ENCODE measurements at regions not wholly inside any gene's neighbourhood (a gene's known extent, or its start where the extent isn't known, plus 50 kb on each side); places are given as distances from the start of the nearest gene placed in this dataset.

DNA sequence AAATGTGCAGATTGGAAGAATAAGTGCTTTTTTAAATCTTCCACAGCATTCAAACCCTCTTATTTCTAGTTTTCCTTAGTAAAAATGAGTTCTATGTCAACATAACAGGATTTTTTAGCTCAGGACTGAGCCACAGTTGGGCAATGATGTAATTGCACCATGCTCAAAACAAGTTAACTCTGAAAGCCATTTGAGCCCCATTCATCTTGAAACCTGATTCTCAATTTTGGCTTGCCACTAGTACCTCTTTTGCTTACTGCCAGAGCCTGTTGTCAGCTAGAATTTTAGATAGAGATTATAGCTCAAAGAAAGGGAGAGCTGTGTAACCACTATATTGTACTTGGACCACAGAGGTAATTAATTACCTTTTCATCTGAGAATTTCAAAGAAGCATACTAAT is 1028.5 kb upstream of the PHF14 start:
- TF ChIP-seq, protein P1, sequence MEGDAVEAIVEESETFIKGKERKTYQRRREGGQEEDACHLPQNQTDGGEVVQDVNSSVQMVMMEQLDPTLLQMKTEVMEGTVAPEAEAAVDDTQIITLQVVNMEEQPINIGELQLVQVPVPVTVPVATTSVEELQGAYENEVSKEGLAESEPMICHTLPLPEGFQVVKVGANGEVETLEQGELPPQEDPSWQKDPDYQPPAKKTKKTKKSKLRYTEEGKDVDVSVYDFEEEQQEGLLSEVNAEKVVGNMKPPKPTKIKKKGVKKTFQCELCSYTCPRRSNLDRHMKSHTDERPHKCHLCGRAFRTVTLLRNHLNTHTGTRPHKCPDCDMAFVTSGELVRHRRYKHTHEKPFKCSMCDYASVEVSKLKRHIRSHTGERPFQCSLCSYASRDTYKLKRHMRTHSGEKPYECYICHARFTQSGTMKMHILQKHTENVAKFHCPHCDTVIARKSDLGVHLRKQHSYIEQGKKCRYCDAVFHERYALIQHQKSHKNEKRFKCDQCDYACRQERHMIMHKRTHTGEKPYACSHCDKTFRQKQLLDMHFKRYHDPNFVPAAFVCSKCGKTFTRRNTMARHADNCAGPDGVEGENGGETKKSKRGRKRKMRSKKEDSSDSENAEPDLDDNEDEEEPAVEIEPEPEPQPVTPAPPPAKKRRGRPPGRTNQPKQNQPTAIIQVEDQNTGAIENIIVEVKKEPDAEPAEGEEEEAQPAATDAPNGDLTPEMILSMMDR (IDR thresholded peaks at IDR 0.05; ENCODE audit: borderline replicate concordance), result no peak
- no peak for DNase-seq
- no peak overlapping the region for H3K27ac ChIP-seq (replicated peaks)
- no peaks in the 10 kb centered on the region for H3K27me3 ChIP-seq (ENCODE audit: low read depth)
- H3K9me3 ChIP-seq (replicated peaks), result no peaks in the 10 kb centered on the region
- no peaks in the 10 kb centered on the region for H3K36me3 ChIP-seq
- intact Hi-C loops (cut with micrococcal nuclease), result no loop called here
- no peaks in the 10 kb centered on the region for H3K4me1 ChIP-seq
- H3K4me3 ChIP-seq, result no peak overlapping the region

DNA sequence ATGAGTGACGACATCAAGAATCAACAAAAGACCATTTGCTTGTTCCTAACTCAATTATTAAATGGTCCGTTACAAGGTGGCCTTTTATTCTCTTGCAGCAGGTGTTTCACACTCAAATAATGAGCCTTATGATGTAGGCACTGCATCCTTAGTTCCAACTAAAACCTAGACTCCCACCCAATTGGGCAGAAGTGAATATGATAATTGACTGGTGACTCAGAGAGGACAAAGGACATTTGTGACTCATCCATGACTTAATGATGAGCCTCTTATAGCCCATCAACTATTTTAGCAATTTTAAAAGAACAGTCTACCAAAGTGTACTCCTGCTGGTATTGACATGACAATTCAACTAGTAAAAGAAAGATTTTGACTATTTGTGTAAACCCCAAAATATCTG is 1027.8 kb upstream of the PHF14 start:
- Histone ChIP-seq H3K4me1 (no peaks in the 10 kb centered on the region), H3K27me3 (ENCODE audit: low read depth) (no peaks in the 10 kb centered on the region), H3K9me3 (replicated peaks) (no peaks in the 10 kb centered on the region), H3K27ac (replicated peaks) (no peak overlapping the region), H3K36me3 (no peaks in the 10 kb centered on the region), H3K4me3 (no peak overlapping the region)
- TF ChIP-seq, protein P1 (IDR thresholded peaks at IDR 0.05; ENCODE audit: borderline replicate concordance), result no peak
- intact Hi-C loops (cut with micrococcal nuclease), result no loop called here
- no peak for DNase-seq

DNA sequence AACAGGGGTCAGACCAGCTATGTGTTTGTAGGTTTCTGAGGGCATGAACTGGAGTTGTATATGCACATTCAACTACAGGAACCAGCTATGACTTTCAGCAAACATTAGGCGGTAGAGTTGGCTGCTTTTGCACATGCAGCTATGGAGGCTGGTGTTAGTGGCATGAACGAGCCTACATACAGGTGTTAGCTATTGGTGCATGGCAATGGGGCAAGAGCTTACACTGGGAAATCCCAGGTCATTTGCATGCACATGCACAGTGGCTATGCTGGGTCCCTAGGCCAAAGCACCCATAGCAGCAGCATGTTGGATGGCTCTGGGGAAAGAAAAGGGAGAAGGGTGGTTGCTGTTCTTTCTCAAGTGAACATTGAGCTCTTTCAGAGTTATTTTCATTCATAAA is 1018.5 kb upstream of the PHF14 start:
- peaks cover 20% of the 10 kb centered on the region for H3K9me3 ChIP-seq (replicated peaks)
- no peak for DNase-seq
- intact Hi-C loops (cut with micrococcal nuclease), result no loop called here
- TF ChIP-seq, protein P1 (IDR thresholded peaks at IDR 0.05; ENCODE audit: borderline replicate concordance), result no peak
- no peaks in the 10 kb centered on the region for H3K36me3 ChIP-seq
- no peak overlapping the region for H3K4me3 ChIP-seq
- no peaks in the 10 kb centered on the region for H3K4me1 ChIP-seq
- no peak overlapping the region for H3K27ac ChIP-seq (replicated peaks)
- no peaks in the 10 kb centered on the region for H3K27me3 ChIP-seq (ENCODE audit: low read depth)

DNA sequence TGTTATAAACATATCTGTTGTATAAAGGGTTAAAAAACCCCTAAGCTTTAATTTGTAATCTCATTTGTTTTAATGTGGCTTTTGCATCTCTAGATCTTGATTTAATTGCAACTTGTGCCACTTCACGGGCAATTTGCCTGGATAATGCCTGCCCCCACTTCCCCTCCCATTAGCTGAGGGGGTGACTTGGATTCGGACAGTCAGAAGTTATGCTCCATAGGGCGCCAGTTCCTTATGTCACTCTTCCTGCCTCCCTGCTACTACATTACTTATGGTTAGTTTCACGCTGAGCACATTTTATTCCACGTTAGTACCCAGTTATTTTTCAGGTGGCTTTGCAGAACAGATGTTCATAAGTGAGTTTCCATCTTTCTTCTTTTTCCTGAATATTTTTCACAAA is 1015.2 kb upstream of the PHF14 start:
- Histone ChIP-seq H3K27me3 (ENCODE audit: low read depth) (no peaks in the 10 kb centered on the region), H3K36me3 (no peaks in the 10 kb centered on the region), H3K4me3 (no peak overlapping the region), H3K27ac (replicated peaks) (no peak overlapping the region), H3K4me1 (no peaks in the 10 kb centered on the region), H3K9me3 (replicated peaks) (peaks cover 14% of the 10 kb centered on the region)
- TF ChIP-seq, protein P1 (IDR thresholded peaks at IDR 0.05; ENCODE audit: borderline replicate concordance), result no peak
- DNase-seq, result no peak
- intact Hi-C loops (cut with micrococcal nuclease), result no loop called here

DNA sequence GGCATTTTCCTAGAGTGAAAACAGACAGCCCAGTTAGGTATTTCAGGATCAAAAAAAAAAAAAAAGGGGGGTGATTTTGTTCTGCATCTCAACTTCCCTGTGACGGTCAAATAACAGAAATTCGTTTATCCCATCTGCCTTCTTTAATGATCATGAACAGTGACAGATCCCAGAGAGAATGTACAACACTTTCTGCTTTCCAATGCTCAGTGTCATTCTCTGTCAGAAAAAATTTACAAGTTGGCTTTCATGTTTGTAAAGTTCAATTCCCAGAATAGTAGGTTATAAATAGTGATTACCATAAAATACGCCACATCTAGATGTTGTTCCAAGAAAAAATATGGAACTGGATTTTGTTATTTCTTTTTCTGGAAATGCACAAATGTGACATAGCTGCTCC is 1013.2 kb upstream of the PHF14 start:
- no peak for DNase-seq
- no peak overlapping the region for H3K4me3 ChIP-seq
- H3K27ac ChIP-seq (replicated peaks), result no peak overlapping the region
- H3K4me1 ChIP-seq, result no peaks in the 10 kb centered on the region
- no peaks in the 10 kb centered on the region for H3K36me3 ChIP-seq
- H3K9me3 ChIP-seq (replicated peaks), result no peaks in the 10 kb centered on the region
- intact Hi-C loops (cut with micrococcal nuclease), result no loop called here
- TF ChIP-seq, protein P1 (IDR thresholded peaks at IDR 0.05; ENCODE audit: borderline replicate concordance), result no peak
- no peaks in the 10 kb centered on the region for H3K27me3 ChIP-seq (ENCODE audit: low read depth)

All from left ventricle myocardium inferior (tissue), 1 donor.